GM18498 (cell line): ENCODE measurements at regions not wholly inside any gene's neighbourhood (a gene's known extent, or its start where the extent isn't known, plus 50 kb on each side); places are given as distances from the start of the nearest gene placed in this dataset.

Source experiments
- ATAC-seq: cut with Tn5 transposase; IDR thresholded peaks from one replicate; pipeline ENCODE4 v1.9.1; 2021; ENCODE audit warnings: mild to moderate bottlenecking, moderate library complexity; ENCODE audit not compliant: unreplicated experiment

DNA sequence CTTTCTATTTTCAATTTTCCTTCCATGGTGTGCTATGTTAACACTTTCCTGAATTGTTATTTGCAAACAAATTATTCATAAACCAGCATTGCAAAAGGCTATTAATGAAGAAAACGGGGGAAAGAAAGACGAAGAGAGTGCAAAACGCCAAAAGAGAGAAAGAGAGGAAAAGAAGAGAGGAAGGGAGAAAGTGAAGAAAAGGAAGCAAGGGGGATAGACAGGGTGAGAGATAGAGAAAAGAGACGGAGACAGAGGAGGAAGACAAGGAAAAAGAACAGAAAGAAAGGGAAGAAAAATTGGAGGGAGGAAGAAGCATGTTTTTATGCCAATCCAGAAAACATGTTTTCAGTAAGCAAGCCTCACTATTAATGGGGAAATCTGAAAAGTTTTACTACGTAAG lies 310.6 kb downstream of the TFEC start:
- ATAC-seq: no peak

DNA sequence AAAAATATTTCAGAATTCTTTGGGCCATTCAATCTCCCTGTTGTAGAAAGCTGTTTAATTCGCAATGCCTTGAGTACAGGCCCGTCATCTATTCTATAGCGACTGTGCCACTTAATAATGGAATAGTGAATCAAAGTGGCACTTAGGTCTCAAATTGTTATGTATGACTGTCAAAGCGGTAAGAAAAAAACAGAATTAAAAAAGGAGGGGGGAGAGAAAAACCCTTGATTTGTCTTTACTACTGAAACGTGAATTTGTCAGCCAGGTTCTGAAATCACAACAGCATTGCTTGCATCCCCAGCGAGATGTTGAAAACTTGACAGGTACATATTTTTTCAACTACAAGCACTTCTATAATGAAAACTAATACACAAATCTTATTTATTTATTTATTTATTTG lies 320.9 kb downstream of the TFEC start:
- ATAC-seq: no peak

DNA sequence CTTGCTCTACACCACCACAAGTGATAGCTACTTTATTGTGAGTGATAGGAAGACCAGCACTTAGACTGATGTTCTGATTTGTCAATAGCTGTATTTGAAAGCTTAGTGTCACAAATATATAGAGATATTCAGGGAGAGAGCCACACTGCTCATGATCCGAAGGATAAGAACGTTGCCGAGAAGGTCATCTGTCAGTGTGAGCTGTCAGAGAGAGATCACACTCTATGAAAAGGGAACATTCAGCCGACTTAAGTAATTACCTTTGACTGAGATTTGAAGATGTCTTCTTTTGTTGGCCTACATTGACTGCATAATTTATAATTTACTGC lies 322.6 kb downstream of the TFEC start:
- ATAC-seq: no peak

DNA sequence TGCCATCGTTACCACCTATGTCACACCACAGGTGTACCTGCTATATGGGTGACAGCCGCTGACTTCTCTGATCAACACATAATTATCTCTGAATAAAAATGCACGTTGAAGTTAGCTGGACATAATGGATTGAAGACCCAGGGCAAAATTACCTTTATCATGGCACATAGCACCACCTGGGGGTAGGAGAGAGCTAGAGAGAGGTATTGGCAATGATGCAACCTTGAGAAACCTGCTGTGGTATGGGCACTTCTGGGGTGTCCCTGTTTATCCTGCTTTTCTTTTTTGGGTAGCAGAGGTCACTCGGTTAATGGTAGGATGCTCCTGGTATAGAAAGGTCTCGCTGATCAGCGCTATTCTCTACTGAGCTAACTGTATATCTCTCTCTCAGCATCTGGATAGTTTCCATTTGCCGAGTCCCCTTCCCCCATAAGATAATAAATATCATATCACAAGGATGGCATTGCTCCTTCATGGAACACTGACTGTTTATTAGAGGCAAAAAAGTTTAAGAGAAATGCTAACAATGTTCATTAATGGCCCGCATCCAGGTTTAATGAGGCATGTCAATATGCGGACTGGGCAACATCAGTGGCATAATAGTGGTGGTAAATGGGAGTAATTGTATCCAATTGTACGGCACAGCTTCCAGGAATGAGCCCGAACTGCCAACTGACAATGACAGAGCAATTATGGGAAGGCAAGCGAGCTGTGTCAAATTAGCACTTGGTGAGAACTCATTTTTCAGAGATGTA lies 323.1 kb downstream of the TFEC start:
- no peak for ATAC-seq

DNA sequence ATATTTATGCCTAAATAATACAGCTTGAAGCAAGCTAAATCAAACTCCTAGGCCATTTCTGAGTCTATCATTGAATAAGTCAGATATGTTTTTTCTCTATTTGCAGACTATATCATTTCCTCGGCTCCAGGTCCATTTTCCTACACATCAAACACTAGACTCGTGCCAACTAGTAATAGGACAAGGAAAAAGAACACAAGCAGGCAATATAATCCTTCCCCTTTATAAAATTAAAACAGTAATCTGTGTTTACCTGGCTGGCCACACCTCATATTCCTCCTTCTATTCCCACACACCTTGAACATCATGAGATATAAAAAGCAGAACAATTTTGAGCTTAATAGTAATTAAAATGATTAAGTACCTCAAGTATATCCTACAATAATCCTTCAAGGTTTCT lies 325.7 kb downstream of the TFEC start:
- no peak for ATAC-seq

DNA sequence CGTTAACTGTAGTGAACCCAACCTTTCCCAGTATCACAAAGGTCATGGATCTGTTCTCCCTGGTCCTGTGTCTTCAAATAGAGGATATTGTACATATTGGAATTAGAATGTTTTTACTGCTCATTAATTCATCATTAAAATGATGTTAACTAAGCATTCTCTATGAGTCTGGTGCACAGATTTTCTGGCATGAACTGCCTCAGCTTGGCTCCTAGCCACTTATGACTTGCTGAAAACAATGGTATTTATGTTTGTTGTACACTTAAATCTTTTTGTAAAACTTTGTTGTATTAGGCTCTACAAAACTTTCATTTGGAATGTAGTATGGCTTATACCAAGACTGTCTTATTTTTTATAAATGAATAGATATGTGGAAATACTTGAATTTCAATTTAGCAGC lies 329.4 kb downstream of the TFEC start:
- ATAC-seq: no peak

DNA sequence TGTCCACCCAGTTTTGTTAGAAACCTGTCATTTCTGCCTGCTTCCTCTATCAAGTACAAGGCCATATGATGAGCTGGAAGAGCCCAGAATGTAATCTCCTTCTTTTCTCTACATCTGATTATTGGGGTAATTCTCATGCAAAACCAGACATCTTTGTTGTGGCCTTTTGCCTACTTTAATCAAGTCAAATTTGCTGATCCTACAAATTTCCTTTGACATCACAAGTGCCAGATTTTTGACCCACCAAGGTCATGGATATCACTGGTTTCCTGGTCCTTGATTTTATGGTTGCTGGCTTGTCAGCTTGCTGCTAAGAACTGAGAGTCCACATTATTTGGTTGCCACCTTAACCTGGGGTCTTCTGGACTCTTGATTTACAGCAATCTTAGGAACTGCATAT lies 336.1 kb downstream of the TFEC start:
- ATAC-seq: no peak

DNA sequence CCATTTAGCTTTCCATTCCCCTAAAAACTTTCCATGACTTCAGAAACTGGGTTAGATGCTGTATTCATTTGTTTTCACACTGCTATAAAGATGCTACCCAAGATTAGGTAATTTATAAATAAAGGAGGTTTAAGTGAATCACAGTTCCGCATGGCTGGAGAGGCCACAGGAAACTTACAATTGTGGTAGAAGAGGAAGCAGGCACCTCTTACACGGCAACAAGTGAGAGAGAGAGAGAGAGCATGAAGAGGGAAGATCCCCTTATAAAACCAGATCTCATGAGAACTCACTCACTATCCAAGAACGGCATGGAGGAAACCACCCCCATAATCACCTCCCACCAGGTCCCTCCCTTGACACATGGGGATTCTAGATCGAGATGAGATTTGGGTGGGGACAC lies 336.8 kb downstream of the TFEC start:
- ATAC-seq: peak; percentile 53

DNA sequence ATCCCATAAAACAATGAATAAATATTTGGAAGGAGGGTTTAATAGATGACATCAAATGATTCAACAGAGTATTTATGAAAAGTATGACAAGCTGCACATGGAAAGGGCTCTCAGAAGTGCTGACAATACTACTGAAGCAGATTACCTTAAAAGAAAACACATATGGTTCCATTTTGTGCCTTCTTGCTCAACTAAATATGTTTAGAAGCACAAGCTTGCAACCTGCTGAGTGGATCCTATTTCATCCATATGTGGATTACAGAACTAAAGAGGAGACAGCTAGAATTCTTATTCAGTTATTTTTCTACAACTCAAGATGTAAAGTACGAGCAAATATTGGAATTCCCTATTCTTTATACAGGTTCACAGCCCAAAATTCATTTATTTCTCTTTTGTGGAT lies 340.6 kb downstream of the TFEC start:
- ATAC-seq: no peak

DNA sequence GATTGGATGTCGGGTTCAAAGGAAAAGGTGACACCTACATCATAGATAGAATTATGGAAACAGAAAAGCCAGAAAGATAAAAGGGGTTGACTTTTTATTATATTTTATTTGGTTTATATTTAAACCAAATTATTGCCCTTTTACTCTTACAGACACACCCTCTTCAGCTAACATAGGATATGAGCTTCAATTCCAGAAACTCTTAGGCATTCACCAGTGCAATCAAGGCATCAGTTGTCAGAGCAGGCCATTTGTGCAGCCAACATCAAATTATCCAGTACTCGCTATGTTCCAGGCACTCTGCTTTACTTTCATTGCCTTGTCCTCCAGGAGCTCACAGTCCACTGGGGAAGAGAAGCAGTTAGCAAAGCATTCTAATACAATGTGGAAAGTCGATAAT lies 347.5 kb downstream of the TFEC start:
- ATAC-seq: no peak

DNA sequence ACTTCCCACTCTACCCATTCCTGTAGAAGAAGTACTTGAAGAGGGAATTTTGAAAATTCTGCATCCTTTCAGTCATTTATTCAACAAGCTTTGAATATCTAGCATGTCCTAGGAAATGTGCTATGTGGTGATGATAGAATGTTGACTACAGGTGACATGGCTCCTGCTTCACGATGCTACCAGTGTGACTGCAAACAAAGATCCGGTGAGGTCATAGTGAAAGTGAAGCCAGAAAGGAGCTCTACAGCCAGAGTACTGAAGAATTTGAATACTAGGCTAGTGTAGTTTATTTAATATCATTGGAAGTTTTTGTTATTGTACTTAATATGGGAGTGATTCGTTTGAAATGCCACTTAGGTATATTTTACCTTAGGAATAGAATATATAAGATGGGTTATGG lies 348.1 kb downstream of the TFEC start:
- no peak for ATAC-seq

DNA sequence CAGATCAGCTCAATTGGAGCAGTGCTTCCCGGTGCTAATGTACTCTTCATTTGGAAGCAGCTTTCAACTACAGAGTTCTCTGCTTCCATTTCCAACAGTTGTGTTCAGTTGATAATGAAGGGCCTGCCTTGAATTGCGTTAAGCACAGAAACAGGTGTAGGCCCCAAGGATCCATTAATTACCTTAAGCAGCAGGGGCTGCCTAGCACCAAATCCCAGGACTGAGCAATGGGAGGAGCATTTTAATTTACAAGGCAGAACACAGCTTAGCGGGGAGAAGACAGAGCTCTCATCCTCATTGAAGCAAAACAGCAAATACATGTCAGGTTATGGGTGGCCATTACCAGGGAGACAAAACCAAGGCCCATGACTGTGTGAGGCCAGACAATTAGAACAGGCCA lies 349.6 kb downstream of the TFEC start:
- no peak for ATAC-seq

DNA sequence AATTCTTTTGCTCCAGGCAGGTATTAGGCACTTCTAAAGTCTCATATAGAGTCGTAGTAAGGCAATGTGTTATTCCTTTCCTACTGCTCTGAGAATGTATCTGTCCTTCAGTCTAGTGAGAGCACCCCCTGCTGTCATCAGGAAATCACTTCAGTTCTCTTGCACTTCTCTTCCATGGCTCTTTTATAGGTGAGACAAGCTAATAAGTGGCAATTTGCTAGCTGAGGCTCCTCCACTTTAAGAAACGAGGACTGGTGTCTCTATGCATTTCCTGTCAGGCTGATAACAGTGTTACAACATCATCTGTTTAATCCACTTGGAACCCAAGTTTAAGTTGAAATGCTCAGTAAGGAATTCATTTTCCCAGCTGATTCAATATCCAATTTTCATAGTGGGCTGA lies 350.6 kb downstream of the TFEC start:
- peak; percentile 70 for ATAC-seq

DNA sequence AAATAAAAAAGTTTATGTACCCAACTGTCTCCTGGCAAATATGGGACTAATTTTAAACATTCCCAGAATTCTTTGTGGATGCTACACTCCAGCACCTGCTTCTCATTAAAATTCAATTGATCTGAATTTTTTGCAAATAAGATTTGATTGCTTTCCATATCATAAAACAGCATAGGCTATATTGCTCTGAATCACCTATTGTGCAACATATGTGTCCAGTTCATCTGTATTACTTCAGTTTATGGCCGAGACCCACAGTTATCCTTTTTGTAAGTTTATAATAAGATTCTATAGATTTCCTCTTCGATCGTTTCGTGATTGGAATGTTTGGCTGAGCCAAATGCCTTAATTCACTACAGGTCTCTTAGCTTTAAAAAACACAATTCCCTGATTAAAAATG lies 351.1 kb downstream of the TFEC start:
- ATAC-seq: no peak

DNA sequence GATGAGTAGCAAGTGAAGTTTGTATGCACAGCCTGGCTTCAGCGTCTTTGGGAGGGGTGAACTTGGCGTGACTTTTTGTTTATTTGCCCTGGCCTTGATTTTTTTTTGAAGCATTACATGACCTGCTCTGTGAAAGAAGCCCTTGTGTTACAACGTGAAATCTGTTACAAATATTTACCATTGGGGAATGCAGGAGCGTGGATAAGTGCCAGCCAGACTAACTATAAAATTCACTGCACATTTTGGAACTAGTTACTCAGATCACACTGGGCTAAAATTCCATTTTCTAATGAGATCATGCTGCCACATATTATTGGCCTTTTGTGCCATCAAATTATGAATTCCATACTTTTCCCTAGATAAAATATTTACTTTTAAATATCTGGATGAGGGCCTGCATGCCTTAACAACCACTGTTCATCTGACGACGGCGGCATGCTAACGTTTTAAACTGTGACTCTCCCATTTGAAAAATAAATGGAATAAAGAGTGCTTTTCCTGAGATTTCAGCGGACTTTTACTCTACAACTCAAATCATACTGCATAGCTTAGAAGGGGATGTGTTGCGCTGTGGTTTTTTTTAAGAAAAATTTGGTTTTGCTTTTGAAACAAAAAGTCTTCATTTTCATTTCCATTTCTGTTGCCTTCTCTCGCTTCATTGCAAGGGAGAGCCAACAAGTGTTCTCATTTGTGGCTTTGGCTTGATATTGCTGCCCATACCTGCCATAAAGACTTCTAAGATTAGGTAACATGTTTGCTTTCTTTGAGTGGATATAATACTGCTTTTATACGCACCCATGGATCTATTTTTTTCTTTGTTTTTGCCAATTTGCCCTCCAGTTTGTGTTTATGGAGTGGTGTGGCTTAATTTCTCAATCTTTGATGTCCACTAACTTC lies 352.2 kb downstream of the TFEC start:
- no peak for ATAC-seq

DNA sequence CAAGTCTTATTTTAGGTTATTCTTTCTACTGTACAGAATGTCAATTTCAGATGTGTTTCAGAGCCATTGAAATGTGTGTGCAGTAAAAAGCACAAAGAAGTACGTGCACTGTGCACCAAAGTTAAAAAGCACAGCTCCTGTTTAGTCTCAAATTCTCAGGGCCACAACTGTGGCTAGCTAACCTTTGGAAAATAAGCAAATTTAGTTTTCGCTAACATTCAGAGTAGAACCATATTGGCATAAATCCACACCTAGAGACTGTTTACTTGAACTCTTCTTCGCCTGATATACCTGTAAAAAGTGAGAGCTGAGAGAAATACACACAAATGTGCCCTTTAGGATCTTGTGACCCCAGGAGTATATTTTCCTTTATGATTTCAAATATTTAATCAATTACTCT lies 353.9 kb downstream of the TFEC start:
- no peak for ATAC-seq

DNA sequence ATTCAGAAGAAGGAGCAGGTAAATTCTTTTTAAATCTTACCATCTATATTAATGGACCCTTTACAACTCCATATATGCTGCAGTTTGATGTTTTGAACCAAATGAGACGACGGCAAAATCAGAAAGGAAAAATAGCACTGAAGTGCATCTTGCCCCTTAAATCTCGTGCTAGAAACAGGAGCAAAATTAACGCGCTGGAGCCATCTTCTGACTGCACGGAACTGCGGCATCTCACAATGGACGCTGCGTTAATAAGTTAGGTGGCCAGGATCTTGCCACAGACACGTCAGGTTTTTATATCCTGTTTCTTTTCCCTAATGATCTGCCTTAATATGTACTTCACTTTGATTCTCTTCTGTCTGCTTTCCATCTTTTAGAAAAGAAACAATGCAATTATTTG lies 354.5 kb downstream of the TFEC start:
- ATAC-seq: no peak

DNA sequence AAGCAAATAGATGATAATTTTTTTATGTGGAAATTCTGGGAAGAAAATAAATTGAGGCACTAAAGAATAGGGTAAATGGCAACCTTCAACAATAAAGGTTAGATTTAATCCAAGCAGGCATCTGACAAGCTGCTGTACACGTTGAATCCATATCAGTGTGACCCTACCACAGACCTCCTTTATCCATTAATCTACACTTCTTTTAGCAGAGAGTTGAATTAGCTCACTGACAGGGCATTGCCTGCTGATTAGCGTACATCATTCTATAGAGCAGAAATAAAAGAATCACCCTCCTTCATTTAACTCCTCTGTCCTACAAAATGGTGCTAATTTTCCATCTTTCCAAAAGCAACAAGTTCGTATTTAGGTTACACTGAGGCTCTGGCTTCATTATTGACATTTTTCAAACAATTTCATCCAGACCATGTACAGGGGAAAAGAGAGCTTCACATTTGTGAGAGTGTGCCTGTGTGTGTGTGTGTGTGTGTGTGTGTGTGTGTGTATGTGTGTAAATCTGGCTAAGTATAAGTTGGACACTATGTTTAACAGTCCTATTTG lies 356.0 kb downstream of the TFEC start:
- ATAC-seq: no peak

DNA sequence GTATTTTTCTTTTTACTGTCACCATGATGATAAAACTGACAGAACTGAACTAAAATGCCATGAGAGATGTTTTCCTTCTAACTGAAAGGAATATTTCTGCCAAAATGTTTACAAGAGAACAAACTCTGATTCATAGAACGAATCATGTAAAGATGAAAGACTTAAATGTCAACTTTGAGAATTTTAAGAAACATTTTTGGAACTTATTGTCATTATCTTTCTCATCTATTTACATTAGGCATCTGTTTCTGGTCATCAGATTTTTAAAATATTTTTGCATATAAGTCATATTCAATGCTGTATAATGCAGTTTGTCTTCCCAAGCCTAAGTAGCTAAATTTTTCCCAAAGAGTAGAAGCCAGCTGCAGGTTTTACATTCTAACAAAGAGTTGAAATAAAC lies 358.5 kb downstream of the TFEC start:
- no peak for ATAC-seq

DNA sequence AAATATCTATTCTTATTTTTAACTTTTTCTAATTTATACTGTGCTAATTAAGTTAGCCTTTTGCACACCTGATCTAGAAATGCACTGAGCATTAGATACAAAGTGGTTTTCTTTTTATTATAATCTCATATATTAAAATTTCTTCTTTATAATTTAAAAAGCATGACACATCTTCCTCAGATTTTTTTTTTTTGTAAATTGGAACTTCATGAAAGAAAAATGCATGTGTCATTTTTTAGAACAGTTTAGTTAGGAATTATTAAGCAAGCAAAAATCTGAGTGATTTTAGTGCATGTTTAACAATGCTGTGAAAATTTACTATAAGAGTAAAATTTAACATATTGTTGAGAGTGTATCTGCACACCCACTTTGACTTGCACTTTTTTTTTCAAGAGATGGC lies 367.9 kb downstream of the TFEC start:
- no peak for ATAC-seq

DNA sequence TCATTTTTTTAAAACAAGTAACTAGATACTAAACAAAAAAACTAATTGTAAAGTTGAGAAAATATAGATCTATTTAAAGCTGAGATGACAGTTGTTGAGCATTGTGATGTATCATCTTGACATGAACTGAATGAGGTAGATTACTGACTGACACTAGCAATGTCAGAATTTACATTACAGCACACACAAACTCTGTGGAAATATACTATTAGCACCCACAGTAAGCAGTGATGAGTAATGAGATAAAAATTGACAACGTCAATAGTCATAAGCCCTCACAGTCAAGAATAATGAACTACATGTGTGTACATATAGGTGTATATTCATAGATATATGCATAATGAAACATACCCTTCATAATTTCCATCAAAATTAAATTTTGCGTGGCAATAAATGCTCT lies 368.4 kb downstream of the TFEC start:
- ATAC-seq: no peak

DNA sequence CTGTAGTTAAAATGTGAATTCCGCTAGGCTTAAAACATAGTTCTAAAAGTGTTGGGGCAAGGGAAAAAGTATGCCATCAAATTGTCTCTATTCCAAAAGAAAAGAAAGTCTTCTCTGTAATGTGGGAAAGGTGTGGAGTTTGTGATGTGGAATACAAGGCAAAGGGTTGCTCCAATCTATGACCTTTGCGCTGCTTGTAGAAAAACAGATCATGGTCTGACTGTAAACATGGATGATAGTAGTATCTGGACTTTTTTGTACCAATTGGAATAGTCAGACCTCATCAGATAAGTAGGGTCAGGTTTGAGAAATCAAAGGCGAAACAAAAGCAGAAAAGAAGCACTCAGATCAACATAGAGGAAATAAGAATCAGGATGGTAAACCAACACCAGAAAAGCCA lies 372.3 kb downstream of the TFEC start:
- no peak for ATAC-seq
